VCaP (cell line): ENCODE measurements at regions not wholly inside any gene's neighbourhood (a gene's known extent, or its start where the extent isn't known, plus 50 kb on each side); places are given as distances from the start of the nearest gene placed in this dataset.

ENCODE experiments used
- H3K27ac ChIP-seq: fragments of 450-650 bp; 2 replicates; pipeline ENCODE4 v1.5.1; 2017
- TF ChIP-seq, protein P1 (sequence below): fragments of 450-650 bp; conservative IDR thresholded peaks from 2 replicates; pipeline ENCODE4 v1.5.1; 2017; ENCODE audit warnings: mild to moderate bottlenecking, moderate library complexity

DNA sequence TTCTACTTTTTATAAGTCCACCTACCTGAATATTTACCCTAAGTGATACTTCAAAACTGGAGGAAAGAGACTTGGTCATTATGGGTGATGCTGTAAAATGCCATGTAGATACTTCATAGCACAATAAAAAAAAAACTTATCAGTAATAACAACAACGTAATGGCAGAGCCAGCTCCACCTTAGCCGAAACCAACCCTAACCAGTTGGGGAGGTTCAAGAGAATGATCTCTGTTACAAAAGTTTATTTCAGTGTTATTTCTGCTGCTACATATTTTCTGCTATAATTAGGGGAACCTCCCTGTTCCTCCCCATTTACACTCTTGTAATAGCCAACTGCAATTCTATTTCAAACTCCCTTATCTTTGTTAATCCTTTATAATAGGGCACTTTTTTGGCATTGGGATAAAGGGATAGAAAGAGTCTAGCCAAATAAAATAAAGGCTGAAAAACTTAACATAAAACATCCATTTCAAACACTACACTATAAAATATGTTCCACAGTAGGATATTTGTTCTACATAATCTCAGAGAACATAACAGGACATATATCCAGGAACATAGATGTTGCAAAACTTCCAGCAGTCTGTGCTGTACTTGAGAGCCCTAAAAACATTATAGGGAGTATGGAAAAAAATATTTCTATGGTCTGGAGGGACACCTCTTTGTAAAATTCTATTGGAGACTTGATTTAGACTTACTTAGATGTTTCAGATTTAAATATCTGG lies 138.7 kb upstream of the POF1B start:
- TF ChIP-seq, protein P1, sequence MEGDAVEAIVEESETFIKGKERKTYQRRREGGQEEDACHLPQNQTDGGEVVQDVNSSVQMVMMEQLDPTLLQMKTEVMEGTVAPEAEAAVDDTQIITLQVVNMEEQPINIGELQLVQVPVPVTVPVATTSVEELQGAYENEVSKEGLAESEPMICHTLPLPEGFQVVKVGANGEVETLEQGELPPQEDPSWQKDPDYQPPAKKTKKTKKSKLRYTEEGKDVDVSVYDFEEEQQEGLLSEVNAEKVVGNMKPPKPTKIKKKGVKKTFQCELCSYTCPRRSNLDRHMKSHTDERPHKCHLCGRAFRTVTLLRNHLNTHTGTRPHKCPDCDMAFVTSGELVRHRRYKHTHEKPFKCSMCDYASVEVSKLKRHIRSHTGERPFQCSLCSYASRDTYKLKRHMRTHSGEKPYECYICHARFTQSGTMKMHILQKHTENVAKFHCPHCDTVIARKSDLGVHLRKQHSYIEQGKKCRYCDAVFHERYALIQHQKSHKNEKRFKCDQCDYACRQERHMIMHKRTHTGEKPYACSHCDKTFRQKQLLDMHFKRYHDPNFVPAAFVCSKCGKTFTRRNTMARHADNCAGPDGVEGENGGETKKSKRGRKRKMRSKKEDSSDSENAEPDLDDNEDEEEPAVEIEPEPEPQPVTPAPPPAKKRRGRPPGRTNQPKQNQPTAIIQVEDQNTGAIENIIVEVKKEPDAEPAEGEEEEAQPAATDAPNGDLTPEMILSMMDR: no peak
- H3K27ac ChIP-seq: no peak overlapping the region

DNA sequence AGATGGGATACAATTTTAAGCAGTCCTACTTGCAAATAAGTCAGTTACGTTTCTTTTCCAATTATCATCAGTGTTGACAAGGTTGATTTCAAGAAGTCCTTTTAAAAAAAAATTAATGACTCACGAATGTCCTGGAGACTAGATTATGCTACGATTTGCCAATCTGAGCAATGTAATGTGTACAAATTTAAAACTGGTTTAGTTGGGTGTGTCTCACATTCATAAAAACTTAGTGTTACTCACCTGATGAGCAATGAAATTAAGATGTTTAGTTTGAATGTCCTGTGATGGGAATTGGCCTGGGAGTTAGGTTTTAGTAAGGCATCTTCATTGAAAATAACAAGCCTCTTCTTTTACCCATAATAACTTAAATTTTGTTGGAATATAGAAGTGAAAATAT lies 136.7 kb upstream of the POF1B start:
- H3K27ac ChIP-seq: no peak overlapping the region
- TF ChIP-seq, protein P1: no peak

DNA sequence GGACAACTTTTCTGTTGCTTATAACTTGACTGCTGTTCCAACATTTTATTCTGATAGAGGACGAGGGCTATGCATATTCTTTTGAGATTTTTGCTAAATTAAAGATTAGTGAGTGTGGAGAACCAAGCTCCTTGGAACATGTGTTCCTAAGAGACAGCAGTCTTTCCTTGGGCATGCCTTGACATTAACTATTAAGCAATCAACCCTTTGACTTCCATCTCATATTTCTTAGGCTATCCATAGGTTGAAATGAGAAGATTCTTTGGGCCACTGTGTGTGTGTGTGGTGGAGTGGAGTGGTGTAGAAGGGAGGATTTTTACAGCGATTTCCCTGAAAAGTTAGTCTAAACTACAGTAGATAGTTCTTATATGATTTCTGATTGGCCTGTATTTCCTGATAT lies 127.4 kb upstream of the POF1B start:
- TF ChIP-seq, protein P1: no peak
- H3K27ac ChIP-seq: no peak overlapping the region

DNA sequence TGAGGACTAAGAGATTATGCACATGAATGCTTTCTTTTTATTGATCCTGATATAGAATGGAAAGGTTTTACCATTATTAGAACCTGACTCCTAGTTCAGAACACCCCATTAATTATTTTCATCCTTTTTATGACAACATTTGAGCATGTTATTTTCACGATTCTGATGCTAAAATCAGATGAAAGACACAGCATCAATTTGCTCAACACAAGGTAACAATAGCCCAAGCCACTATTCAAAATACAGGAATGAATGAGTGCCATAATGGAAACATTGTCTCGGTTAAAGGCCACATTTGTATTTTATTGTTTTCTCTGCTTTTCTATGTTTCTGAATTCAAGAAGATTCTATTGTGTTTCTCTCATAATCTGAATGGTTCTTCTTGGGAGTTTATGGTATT lies 126.3 kb upstream of the POF1B start:
- no peak overlapping the region for H3K27ac ChIP-seq
- TF ChIP-seq, protein P1: no peak

DNA sequence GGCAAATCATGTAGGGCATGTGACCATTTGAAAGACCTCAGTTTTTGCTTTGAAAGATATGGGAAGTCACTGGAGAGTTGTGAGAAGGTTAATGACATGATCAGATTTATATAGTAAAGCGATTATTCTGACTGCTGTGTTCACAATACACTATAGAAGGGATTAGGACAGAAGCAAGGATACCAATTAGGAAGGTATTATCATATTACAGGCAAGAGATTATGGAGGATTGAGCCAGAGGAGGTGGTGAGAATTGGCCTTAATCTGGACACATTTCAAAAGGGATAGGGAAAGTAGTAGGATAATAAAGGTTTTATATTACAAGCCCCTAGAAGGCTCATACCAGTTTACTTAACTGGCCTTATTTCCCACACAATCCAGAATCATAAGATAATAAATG lies 124.9 kb upstream of the POF1B start:
- TF ChIP-seq, protein P1: no peak
- no peak overlapping the region for H3K27ac ChIP-seq

DNA sequence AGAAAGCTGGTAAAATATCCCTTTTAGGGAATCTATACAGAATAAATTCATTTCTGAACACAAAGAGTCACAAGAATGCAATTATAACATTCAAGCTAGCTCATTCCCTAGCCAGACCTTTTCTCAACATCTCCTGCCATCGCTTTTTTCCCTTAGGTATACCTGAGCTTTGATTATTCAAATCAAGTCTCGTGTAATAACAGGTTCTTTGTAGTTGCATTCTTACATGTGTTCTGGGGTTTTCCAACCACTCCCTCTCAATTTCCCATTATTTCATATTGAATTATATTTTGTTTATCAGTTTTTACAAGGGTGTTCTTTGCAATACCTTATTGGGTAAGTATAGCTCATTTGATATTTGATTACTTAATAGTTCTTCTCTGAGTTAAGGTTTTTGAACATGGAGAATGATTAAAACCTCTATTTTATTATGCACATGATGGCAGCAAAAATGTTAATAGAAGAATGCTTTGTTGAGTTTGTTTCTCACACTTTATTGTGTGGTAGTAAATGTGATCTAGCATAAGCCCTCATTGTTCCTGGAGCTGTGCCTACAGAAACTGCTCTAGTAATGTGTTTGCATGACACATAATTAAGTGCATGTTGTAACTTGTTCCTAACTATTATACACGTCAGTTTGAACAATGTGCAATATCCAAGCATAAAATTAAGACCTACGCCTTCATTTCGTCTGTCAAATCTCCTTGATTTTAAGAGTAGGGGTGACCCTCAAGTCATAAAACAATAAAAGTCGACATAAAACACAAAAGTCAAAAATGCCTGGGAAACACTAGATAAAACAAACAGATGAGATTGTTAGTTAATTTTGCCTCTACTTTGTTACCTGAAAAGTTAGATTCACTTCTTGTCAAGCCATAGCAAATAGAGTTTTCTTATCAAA lies 124.0 kb upstream of the POF1B start:
- TF ChIP-seq, protein P1: no peak
- no peak overlapping the region for H3K27ac ChIP-seq

DNA sequence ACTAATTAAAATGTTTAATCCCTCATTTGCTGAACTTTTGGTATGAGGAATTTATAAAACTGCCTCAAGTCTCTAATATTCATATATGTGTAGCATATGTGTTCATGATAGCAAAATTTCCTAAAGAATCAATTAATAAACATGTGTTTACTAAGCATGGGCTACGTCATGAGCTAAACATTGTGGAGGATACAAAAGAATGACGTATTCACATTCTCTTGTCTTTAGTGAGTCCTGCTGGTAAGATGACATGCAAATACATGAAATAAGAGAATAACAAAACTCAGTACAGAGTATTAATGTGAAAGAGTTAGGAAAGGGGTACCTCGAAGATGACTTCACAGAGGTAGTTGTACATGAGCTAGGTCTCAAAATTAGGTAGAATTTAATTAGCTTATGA lies 121.9 kb upstream of the POF1B start:
- no peak overlapping the region for H3K27ac ChIP-seq
- TF ChIP-seq, protein P1: no peak
